ENCODE measurements at regions not wholly inside any gene's neighbourhood (a gene's known extent, or its start where the extent isn't known, plus 50 kb on each side); places are given as distances from the start of the nearest gene placed in this dataset.

DNA sequence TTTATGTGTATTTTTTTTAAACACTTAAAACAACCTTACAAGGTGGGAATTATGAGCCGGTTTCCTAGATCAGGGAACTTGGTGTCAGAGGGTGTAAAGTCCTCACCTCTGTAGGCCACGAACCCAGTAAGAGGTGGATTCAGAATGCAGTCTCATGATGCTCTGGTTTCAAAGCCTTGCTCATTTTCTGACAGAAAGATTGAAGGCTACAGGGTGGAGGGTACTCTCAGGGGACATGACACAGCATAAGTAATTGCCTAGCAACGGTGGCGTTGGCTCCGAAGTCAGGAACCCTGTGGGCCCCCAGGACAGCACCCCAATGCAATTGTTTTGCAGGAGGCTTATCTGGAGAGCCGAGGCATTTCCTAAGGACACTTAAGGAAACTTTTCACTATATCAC is 794.7 kb downstream of the EFNB2 start:
- no peak for TF ChIP-seq GATA3 (IDR thresholded peaks at IDR 0.05; ENCODE audit: low read depth, low read length)
- no peak for TF ChIP-seq GATA2 (IDR thresholded peaks at IDR 0.05; ENCODE audit: low read depth, low read length)

Data from SH-SY5Y (cell line).